Heart left ventricle (tissue), 13 donors: ENCODE measurements at regions not wholly inside any gene's neighbourhood (a gene's known extent, or its start where the extent isn't known, plus 50 kb on each side); places are given as distances from the start of the nearest gene placed in this dataset.

Experiments used
- CTCF ChIP-seq, 12 donors: fragments of 200-600 bp; sonication (generic) in 4 of 12; IDR thresholded peaks; one replicate each; pipeline versions ENCODE4 v1.5.0 to v1.8.0; 2018 to 2022; ENCODE audit warnings: antibody characterized with exemption in 12 of 12, mild to moderate bottlenecking in 5 of 12
- POLR2A ChIP-seq, 2 donors: fragments of 450-650 bp; IDR thresholded peaks; one replicate each; pipeline ENCODE4 v1.6.1; 2017; ENCODE audit warnings: antibody characterized with exemption in 2 of 2, mild to moderate bottlenecking in 2 of 2, moderate library complexity in 2 of 2
- donor health status: ischemic (EF 13 %, LVEDD 7.1; RV severe dilation, severe dysfunction).
- donor health status: DM: no; HTN: yes; CAD: no.
- donor health status: DM: no; HTN: no; CAD: no.
- donor health status: ischemic (EF 25% LVEDD 6.9; RV normal size, moderate dysfunction).
- donor health status: ischemic (EF 25% LVEDD 5.7; RV mildly dilated, moderate dysfunction).
- donor health status: ischemic (EF 35%, LVEDD 5.7; RV mildly dilated, moderate dysfunction).
- donor health status: nonischemic (EF 11% LVEDD 7.7; RV severe dilation, severe dysfunction).
- donor health status: DM: yes; HTN: yes; CAD: no.
- donor health status: PGD.
- donor health status: ischemic (EF 29% LVEDD 5.4; RV normal size, mild dysfunction).
- donor health status: nonischemic (EF 23%, LVEDD 6.1; RV moderate dilation, normal function).

GRCh38 chr12:83945871-83946270 is 966.7 kb downstream of the SLC6A15 start:
- TF ChIP-seq CTCF (IDR thresholded peaks at IDR 0.05) (no peak), POLR2A (IDR thresholded peaks at IDR 0.05) (no peak)
